GM23338 (cell line): ENCODE measurements at regions not wholly inside any gene's neighbourhood (a gene's known extent, or its start where the extent isn't known, plus 50 kb on each side); places are given as distances from the start of the nearest gene placed in this dataset.

Experiments used
- CREB1 ChIP-seq: fragments of 250-450 bp; sonication (Bioruptor Pico); IDR thresholded peaks from 2 replicates; pipeline ENCODE4 v1.5.0; 2020; ENCODE audit warnings: low read depth, mild to moderate bottlenecking, moderate library complexity
- CTCF ChIP-seq, 2 experiments: fragments of 200-600 bp in 1 of 2; sonication (generic) in 1 of 2; conservative IDR thresholded peaks; 2 replicates each; pipeline versions ENCODE4 v1.5.1 to v1.6.1; 2016 to 2017; ENCODE audit warnings: antibody characterized with exemption in 2 of 2, low read depth in 2 of 2, mild to moderate bottlenecking in 2 of 2, moderate library complexity in 1 of 2
- ETS1 ChIP-seq: IDR thresholded peaks from 2 replicates; pipeline ENCODE4 v1.6.1; 2016; ENCODE audit warnings: antibody characterized with exemption
- EZH2 ChIP-seq: fragments of 200-600 bp; sonication (generic); IDR thresholded peaks from one replicate; pipeline ENCODE4 v1.8.0; 2017; ENCODE audit warnings: antibody characterized with exemption, mild to moderate bottlenecking, low read depth; ENCODE audit not compliant: unreplicated experiment
- EZH2phosphoT487 ChIP-seq: fragments of 200-600 bp; sonication (generic); IDR thresholded peaks from one replicate; pipeline ENCODE4 v1.8.1; 2018; ENCODE audit warnings: antibody characterized with exemption; ENCODE audit not compliant: unreplicated experiment
- JUNB ChIP-seq: IDR thresholded peaks from one replicate; pipeline ENCODE4 v1.6.1; 2016; ENCODE audit warnings: antibody characterized with exemption; ENCODE audit not compliant: unreplicated experiment
- NANOG ChIP-seq: IDR thresholded peaks from 2 replicates; pipeline ENCODE4 v1.6.1; 2016; ENCODE audit warnings: antibody characterized with exemption, borderline replicate concordance
- POLR2AphosphoS5 ChIP-seq: IDR thresholded peaks from 2 replicates; pipeline ENCODE4 v1.6.1; 2016; ENCODE audit warnings: antibody characterized with exemption, low read depth
- REST ChIP-seq: IDR thresholded peaks from one replicate; pipeline ENCODE4 v1.6.1; 2018; ENCODE audit warnings: antibody characterized with exemption; ENCODE audit not compliant: unreplicated experiment
- STAT1 ChIP-seq: IDR thresholded peaks from one replicate; pipeline ENCODE4 v1.6.1; 2016; ENCODE audit warnings: antibody characterized with exemption; ENCODE audit not compliant: unreplicated experiment
- ZNF114 ChIP-seq: fragments of 250-450 bp; sonication (Bioruptor Pico); IDR thresholded peaks from 2 replicates; pipeline ENCODE4 v1.5.0; 2020; ENCODE audit warnings: mild to moderate bottlenecking, moderate library complexity
- ZNF331 ChIP-seq: fragments of 250-450 bp; sonication (Bioruptor Pico); IDR thresholded peaks from 2 replicates; pipeline ENCODE4 v1.5.0; 2020; ENCODE audit warnings: low read depth, mild to moderate bottlenecking, moderate library complexity

GRCh38 chr20:60427516-60427915 is 469.3 kb downstream of the CDH26 start:
- TF ChIP-seq EZH2 (no peak), CTCF (conservative IDR thresholded peaks at IDR 0.05; ENCODE audit: low read depth in 2 of 2) (no peak), POLR2AphosphoS5 (no peak), CREB1 (CRISPR knock-in tag) (no peak), REST (no peak), STAT1 (no peak), NANOG (no peak), JUNB (no peak), ETS1 (no peak), EZH2phosphoT487 (no peak), ZNF114 (CRISPR knock-in tag) (no peak), ZNF331 (CRISPR knock-in tag) (no peak)
